ENCODE measurements at regions not wholly inside any gene's neighbourhood (a gene's known extent, or its start where the extent isn't known, plus 50 kb on each side); places are given as distances from the start of the nearest gene placed in this dataset.

GRCh38 chr6:137978252-137978896 lies 111.3 kb downstream of the TNFAIP3 start (continued):
- TF ChIP-seq CEBPB (tag; IDR thresholded peaks at IDR 0.05) (no peak), ZNF699 (CRISPR knock-in tag; IDR thresholded peaks at IDR 0.05; ENCODE audit: insufficient replicate concordance) (no peak), ATF7 (IDR thresholded peaks at IDR 0.05) (peak; percentile 36; the same call in 1 of the 2 replicates), KLF10 (CRISPR knock-in tag; IDR thresholded peaks at IDR 0.05) (no peak), MYC (IDR thresholded peaks at IDR 0.05; ENCODE audit: low read depth, low read length) (no peak), MYC (CRISPR knock-in tag; IDR thresholded peaks at IDR 0.05; ENCODE audit: borderline replicate concordance, low read depth) (no peak), ELF1 (tag; IDR thresholded peaks at IDR 0.05) (no peak; the same call in 1 of the 2 replicates), KDM2B (CRISPR knock-in tag; IDR thresholded peaks at IDR 0.05) (no peak), ZC3H8 (IDR thresholded peaks at IDR 0.05) (no peak), CEBPZ (IDR thresholded peaks at IDR 0.05; ENCODE audit: borderline replicate concordance, low read depth, low read length) (no peak), ZNF431 (CRISPR knock-in tag; IDR thresholded peaks at IDR 0.05) (no peak), HNRNPL (IDR thresholded peaks at IDR 0.05; ENCODE audit: low read depth, low read length) (no peak), ZKSCAN1 (IDR thresholded peaks at IDR 0.05; ENCODE audit: low read depth, low read length) (no peak), CTCFL (IDR thresholded peaks at IDR 0.05; ENCODE audit: borderline replicate concordance, insufficient read depth, low read depth, low read length, poor library complexity, severe bottlenecking) (no peak), PML (IDR thresholded peaks at IDR 0.05; ENCODE audit: low read length) (no peak; the same call in 1 of the 2 replicates), NELFE (IDR thresholded peaks at IDR 0.05; ENCODE audit: insufficient read depth, insufficient read length) (no peak), GATAD2B (IDR thresholded peaks at IDR 0.05; ENCODE audit: borderline replicate concordance) (peak; percentile 60; the same call in 1 of the 2 replicates), ZNF507 (tag; conservative IDR thresholded peaks at IDR 0.05) (no peak)
- TF ChIP-seq, protein P1, sequence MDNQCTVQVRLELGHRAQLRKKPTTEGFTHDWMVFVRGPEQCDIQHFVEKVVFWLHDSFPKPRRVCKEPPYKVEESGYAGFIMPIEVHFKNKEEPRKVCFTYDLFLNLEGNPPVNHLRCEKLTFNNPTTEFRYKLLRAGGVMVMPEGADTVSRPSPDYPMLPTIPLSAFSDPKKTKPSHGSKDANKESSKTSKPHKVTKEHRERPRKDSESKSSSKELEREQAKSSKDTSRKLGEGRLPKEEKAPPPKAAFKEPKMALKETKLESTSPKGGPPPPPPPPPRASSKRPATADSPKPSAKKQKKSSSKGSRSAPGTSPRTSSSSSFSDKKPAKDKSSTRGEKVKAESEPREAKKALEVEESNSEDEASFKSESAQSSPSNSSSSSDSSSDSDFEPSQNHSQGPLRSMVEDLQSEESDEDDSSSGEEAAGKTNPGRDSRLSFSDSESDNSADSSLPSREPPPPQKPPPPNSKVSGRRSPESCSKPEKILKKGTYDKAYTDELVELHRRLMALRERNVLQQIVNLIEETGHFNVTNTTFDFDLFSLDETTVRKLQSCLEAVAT (IDR thresholded peaks at IDR 0.05), result no peak
- TF ChIP-seq, protein P2, sequence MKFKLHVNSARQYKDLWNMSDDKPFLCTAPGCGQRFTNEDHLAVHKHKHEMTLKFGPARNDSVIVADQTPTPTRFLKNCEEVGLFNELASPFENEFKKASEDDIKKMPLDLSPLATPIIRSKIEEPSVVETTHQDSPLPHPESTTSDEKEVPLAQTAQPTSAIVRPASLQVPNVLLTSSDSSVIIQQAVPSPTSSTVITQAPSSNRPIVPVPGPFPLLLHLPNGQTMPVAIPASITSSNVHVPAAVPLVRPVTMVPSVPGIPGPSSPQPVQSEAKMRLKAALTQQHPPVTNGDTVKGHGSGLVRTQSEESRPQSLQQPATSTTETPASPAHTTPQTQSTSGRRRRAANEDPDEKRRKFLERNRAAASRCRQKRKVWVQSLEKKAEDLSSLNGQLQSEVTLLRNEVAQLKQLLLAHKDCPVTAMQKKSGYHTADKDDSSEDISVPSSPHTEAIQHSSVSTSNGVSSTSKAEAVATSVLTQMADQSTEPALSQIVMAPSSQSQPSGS (CRISPR knock-in tag; IDR thresholded peaks at IDR 0.05), result no peak

Data from K562 (cell line).